ENCODE measurements at regions not wholly inside any gene's neighbourhood (a gene's known extent, or its start where the extent isn't known, plus 50 kb on each side); places are given as distances from the start of the nearest gene placed in this dataset.

- no peak for TF ChIP-seq SUZ12 (IDR thresholded peaks at IDR 0.05; ENCODE audit: extremely low read depth, insufficient read depth, insufficient read length)
- no peak for TF ChIP-seq YY1 (IDR thresholded peaks at IDR 0.05; ENCODE audit: insufficient read depth, insufficient read length)
- TF ChIP-seq ZNF274 (IDR thresholded peaks at IDR 0.05; ENCODE audit: low read depth, low read length) = no peak
Observed at GRCh38 chr13:89704040-89704439, 1643.4 kb upstream of the MIR17HG start.
